Uterus (tissue), 2 donors: ENCODE measurements at regions not wholly inside any gene's neighbourhood (a gene's known extent, or its start where the extent isn't known, plus 50 kb on each side); places are given as distances from the start of the nearest gene placed in this dataset.

Experiments
- POLR2A ChIP-seq, 2 donors: fragments of 450-650 bp; IDR thresholded peaks; one replicate each; pipeline ENCODE4 v1.6.1; 2016; ENCODE audit warnings: antibody characterized with exemption in 2 of 2, mild to moderate bottlenecking in 1 of 2, moderate library complexity in 1 of 2
- TF ChIP-seq, protein P1 (sequence below), 4 experiments: fragments of 200-600 bp in 2 of 4; fragments of 450-650 bp in 2 of 4; sonication (generic) in 2 of 4; IDR thresholded peaks; one replicate each; pipeline ENCODE4 v1.5.1; 2016 to 2019; ENCODE audit warnings: antibody characterized with exemption in 4 of 4, mild to moderate bottlenecking in 2 of 4, moderate library complexity in 1 of 4

DNA sequence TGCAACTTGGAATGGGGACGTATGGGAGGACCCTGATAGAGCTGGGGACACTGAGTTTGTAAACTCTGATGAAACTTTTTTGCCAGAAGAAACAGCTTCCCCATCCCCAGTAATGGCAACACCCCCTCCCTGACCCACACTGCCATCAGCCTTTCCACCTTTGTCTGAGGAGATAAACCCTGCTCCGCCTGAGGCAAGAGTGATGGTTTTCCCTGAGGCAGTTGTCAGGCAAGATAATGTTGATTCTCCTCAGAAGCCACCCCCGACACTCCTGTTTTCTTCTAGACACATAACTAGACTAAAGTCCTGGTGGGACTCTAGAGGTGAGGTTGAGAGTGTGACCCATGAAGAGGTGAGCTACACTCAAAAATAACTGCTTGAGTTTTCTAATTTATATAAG lies 71.9 kb upstream of the STK26 start:
- TF ChIP-seq, protein P1, sequence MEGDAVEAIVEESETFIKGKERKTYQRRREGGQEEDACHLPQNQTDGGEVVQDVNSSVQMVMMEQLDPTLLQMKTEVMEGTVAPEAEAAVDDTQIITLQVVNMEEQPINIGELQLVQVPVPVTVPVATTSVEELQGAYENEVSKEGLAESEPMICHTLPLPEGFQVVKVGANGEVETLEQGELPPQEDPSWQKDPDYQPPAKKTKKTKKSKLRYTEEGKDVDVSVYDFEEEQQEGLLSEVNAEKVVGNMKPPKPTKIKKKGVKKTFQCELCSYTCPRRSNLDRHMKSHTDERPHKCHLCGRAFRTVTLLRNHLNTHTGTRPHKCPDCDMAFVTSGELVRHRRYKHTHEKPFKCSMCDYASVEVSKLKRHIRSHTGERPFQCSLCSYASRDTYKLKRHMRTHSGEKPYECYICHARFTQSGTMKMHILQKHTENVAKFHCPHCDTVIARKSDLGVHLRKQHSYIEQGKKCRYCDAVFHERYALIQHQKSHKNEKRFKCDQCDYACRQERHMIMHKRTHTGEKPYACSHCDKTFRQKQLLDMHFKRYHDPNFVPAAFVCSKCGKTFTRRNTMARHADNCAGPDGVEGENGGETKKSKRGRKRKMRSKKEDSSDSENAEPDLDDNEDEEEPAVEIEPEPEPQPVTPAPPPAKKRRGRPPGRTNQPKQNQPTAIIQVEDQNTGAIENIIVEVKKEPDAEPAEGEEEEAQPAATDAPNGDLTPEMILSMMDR (IDR thresholded peaks at IDR 0.05), result no peak
- no peak for TF ChIP-seq POLR2A (IDR thresholded peaks at IDR 0.05)
